Endothelial cell of umbilical vein (primary cell): ENCODE measurements at regions not wholly inside any gene's neighbourhood (a gene's known extent, or its start where the extent isn't known, plus 50 kb on each side); places are given as distances from the start of the nearest gene placed in this dataset.

Source experiments
- BruUV-seq: library from RNA; stranded (reverse); fragments of 400-500 nt; replicated peaks from 2 replicates; lab custom pipeline; 2021; lab: Mats Ljungman, UMichigan
- CTCF ChIA-PET: fragments of 300-600, 350-600 bp; sonication (Branson Sonifier 250); formaldehyde crosslinking; loops from one replicate; lab custom pipeline; 2021; ENCODE audit warnings: antibody characterized with exemption, inconsistent platforms; lab: Charles Lee
- POLR2A ChIA-PET: fragments of 300-600, 350-600 bp; sonication (Branson Sonifier 250); formaldehyde crosslinking; loops from one replicate; lab custom pipeline; 2021; ENCODE audit warnings: antibody characterized with exemption, inconsistent platforms; lab: Charles Lee
- DNase-seq: peaks from one replicate; pipeline ENCODE4 v3.0.0-alpha.2; 2011; ENCODE audit warnings: low read depth, low spot score
- FAIRE-seq: peaks from 2 replicates; lab custom pipeline; 2011; peaks lifted over from hg19 to GRCh38; lab: Jason Lieb, UNC
- H2AFZ ChIP-seq: 2 replicates; pipeline ENCODE4 v1.6.0; 2012; ENCODE audit warnings: low read depth, low read length, control low read depth, inconsistent platforms
- H3K27ac ChIP-seq: 2 replicates; pipeline ENCODE4 v1.5.1; 2011; ENCODE audit warnings: low read depth, mild to moderate bottlenecking, control low read depth, low read length, moderate library complexity; ENCODE audit not compliant: insufficient read depth
- H3K27me3 ChIP-seq, 2 experiments: 2 replicates each; pipeline versions ENCODE4 v1.6.0 to v1.6.1; 2011; ENCODE audit warnings: low read length in 2 of 2, mixed read lengths in 1 of 2; ENCODE audit not compliant: control insufficient read depth in 2 of 2, insufficient read depth in 2 of 2
- H3K36me3 ChIP-seq, 2 experiments: 2 replicates in 1 of 2; 3 replicates in 1 of 2; pipeline ENCODE4 v1.5.1; 2011; ENCODE audit warnings: low read length in 2 of 2, mild to moderate bottlenecking in 1 of 2, moderate library complexity in 1 of 2; ENCODE audit not compliant: control insufficient read depth in 2 of 2, insufficient read depth in 2 of 2; ENCODE audit errors: extremely low read depth in 1 of 2
- H3K4me1 ChIP-seq: 3 replicates; pipeline ENCODE4 v1.5.1; 2011; ENCODE audit warnings: mild to moderate bottlenecking, low read length; ENCODE audit not compliant: control insufficient read depth, insufficient read depth; ENCODE audit errors: extremely low read depth
- H3K4me2 ChIP-seq: 2 replicates; pipeline ENCODE4 v1.6.1; 2011; ENCODE audit warnings: low read length, control low read depth, mixed read lengths; ENCODE audit not compliant: insufficient read depth
- H3K4me3 ChIP-seq, 3 experiments: fragments of 200-600 bp in 1 of 3; sonication (generic), shearing (Covaris generic) in 1 of 3; replicated peaks in 1 of 3; 2 replicates each; pipeline ENCODE4 v1.5.1; 2011 to 2016; ENCODE audit warnings: control low read depth in 3 of 3, low read length in 3 of 3, mild to moderate bottlenecking in 2 of 3, inconsistent platforms in 1 of 3, low read depth in 1 of 3, moderate library complexity in 1 of 3; ENCODE audit not compliant: insufficient read depth in 1 of 3
- H3K79me2 ChIP-seq: 2 replicates; pipeline ENCODE4 v1.6.0; 2012; ENCODE audit warnings: low read length, inconsistent platforms; ENCODE audit not compliant: control insufficient read depth, insufficient read depth
- H3K9ac ChIP-seq: replicated peaks from 2 replicates; pipeline ENCODE3; 2011; ENCODE audit warnings: low read length, control low read depth; ENCODE audit not compliant: insufficient read depth; ENCODE audit errors: extremely low read depth
- H3K9me1 ChIP-seq: replicated peaks from 3 replicates; pipeline ENCODE4 v1.6.0; 2011; ENCODE audit warnings: mild to moderate bottlenecking, low read length; ENCODE audit not compliant: control insufficient read depth, insufficient read depth; ENCODE audit errors: extremely low read depth
- H3K9me3 ChIP-seq: replicated peaks from 2 replicates; pipeline ENCODE4 v1.5.1; 2012; ENCODE audit warnings: low read length, inconsistent platforms; ENCODE audit not compliant: control insufficient read depth, insufficient read depth
- H4K20me1 ChIP-seq: replicated peaks from 2 replicates; pipeline ENCODE3; 2011; ENCODE audit warnings: mild to moderate bottlenecking, low read length; ENCODE audit not compliant: control insufficient read depth, insufficient read depth; ENCODE audit errors: extremely low read depth
- CTCF ChIP-seq, 2 donors: IDR thresholded peaks; 1 replicate in 1 of 2; 2 replicates in 1 of 2; pipeline ENCODE4 v1.5.1; 2011; ENCODE audit warnings: low read length in 2 of 2, mild to moderate bottlenecking in 2 of 2, moderate library complexity in 2 of 2, control low read depth in 1 of 2, inconsistent platforms in 1 of 2, low read depth in 1 of 2; ENCODE audit not compliant: insufficient read depth in 1 of 2; ENCODE audit errors: extremely low read depth in 1 of 2
- EZH2 ChIP-seq: IDR thresholded peaks from 2 replicates; pipeline ENCODE4 v1.6.1; 2012; ENCODE audit warnings: borderline replicate concordance, low read depth, mild to moderate bottlenecking, moderate library complexity, low read length, inconsistent platforms; ENCODE audit not compliant: severe bottlenecking
- FOS ChIP-seq: IDR thresholded peaks from 2 replicates; pipeline ENCODE4 v1.6.1; 2011; ENCODE audit warnings: mild to moderate bottlenecking, low read length, moderate library complexity, borderline replicate concordance; ENCODE audit not compliant: insufficient read depth
- GATA2 ChIP-seq: IDR thresholded peaks from 2 replicates; pipeline ENCODE4 v1.7.0; 2011; ENCODE audit warnings: low read depth, mild to moderate bottlenecking, moderate library complexity, mixed read lengths, low read length; ENCODE audit not compliant: insufficient read length, insufficient read depth
- JUN ChIP-seq: IDR thresholded peaks from 2 replicates; pipeline ENCODE4 v1.6.1; 2011; ENCODE audit warnings: borderline replicate concordance, low read depth; ENCODE audit not compliant: insufficient read length, insufficient read depth
- MAX ChIP-seq: IDR thresholded peaks from 2 replicates; pipeline ENCODE4 v1.6.1; 2011; ENCODE audit not compliant: insufficient read depth, insufficient read length
- MYC ChIP-seq: IDR thresholded peaks from one replicate; pipeline ENCODE4 v1.6.1; 2011; ENCODE audit warnings: mild to moderate bottlenecking, low read depth, low read length
- POLR2A ChIP-seq: IDR thresholded peaks from 2 replicates; pipeline ENCODE4 v1.6.1; 2012; ENCODE audit warnings: low read depth, mild to moderate bottlenecking, control low read depth, low read length
- POLR2AphosphoS5 ChIP-seq: IDR thresholded peaks from 2 replicates; pipeline ENCODE4 v1.6.1; 2012; ENCODE audit warnings: low read depth, mild to moderate bottlenecking, control low read depth, low read length, moderate library complexity; ENCODE audit not compliant: insufficient read depth
- dilution Hi-C: fragments of 300-500 bp; cut with MboI; formaldehyde crosslinking; loops from one replicate; pipeline ENCODE4 v1.15.0; 2019; ENCODE audit warnings: low sequenced_read_pairs; ENCODE audit not compliant: extremely low pct_ligation_motif_present
- intact Hi-C: fragments of 100-400 bp; cut with micrococcal nuclease; formaldehyde crosslinking; loops from one replicate; pipeline ENCODE4 v1.10.0; 2022

DNA sequence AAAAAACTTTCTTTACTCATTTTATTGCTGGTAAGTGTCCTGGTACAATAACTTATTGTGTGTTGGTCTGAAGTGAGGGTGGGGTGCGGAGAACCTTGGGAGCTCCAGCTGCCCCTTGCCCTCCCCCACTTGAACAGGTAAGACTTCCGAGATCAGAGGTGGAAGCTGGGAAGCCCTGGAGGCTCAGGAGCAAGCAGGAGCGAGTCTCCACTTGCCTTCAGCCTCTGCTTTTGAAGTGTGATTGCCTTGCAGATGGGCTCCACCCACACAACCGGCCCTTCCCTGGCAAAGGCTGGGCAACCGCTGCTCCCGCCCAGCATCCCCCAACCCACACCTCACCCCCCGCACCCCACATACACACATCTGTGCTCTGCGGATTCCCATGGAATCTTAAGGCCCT is 179.6 kb downstream of the TFAP2C start:
- POLR2A ChIA-PET, result no interaction called here
- Histone ChIP-seq H3K9ac (no peak overlapping the region), H3K36me3 (no peaks in the 10 kb centered on the region), H3K27me3 (no peaks in the 10 kb centered on the region), H3K4me3 (no peak overlapping the region), H3K27ac (no peak overlapping the region), H3K9me3 (no peaks in the 10 kb centered on the region), H3K4me2 (no peak overlapping the region), H2AFZ (no peak overlapping the region), H4K20me1 (no peaks in the 10 kb centered on the region), H3K4me1 (no peaks in the 10 kb centered on the region), H3K79me2 (no peaks in the 10 kb centered on the region), H3K9me1 (no peaks in the 10 kb centered on the region)
- dilution Hi-C loops (no loop called here), intact Hi-C loops (no loop called here)
- no peak for FAIRE-seq
- CTCF ChIA-PET, result no interaction called here
- BruUV-seq, result no TSS peak
- DNase-seq, result no peak
- TF ChIP-seq FOS (no peak), POLR2AphosphoS5 (no peak), GATA2 (no peak), POLR2A (no peak), EZH2 (no peak), MYC (no peak), CTCF (IDR thresholded peaks at IDR 0.05; ENCODE audit: extremely low read depth in 1 of 2, insufficient read depth in 1 of 2, low read depth in 1 of 2, low read length in 2 of 2) (no peak), MAX (no peak), JUN (no peak)
